Suprapubic skin (tissue), 4 donors: ENCODE measurements at regions not wholly inside any gene's neighbourhood (a gene's known extent, or its start where the extent isn't known, plus 50 kb on each side); places are given as distances from the start of the nearest gene placed in this dataset.

Source experiments
- EP300 ChIP-seq: sonication (generic); formaldehyde crosslinking; IDR thresholded peaks from one replicate; pipeline ENCODE4 v1.6.1; 2017; ENCODE audit warnings: antibody characterized with exemption
- POLR2A ChIP-seq, 2 donors: fragments of 450-650 bp; IDR thresholded peaks; one replicate each; pipeline ENCODE4 v1.6.1; 2017; ENCODE audit warnings: antibody characterized with exemption in 2 of 2, mild to moderate bottlenecking in 2 of 2, moderate library complexity in 2 of 2
- POLR2AphosphoS5 ChIP-seq, 3 donors: sonication (generic); formaldehyde crosslinking; IDR thresholded peaks; one replicate each; pipeline ENCODE4 v1.6.1; 2017; ENCODE audit warnings: antibody characterized with exemption in 3 of 3
- TF ChIP-seq, protein P1 (sequence below), 2 donors: fragments of 200-600 bp in 1 of 2; fragments of 450-650 bp in 1 of 2; sonication (generic) in 1 of 2; IDR thresholded peaks; one replicate each; pipeline ENCODE4 v1.5.1; 2016 to 2019; ENCODE audit warnings: antibody characterized with exemption in 2 of 2, mild to moderate bottlenecking in 1 of 2, moderate library complexity in 1 of 2

DNA sequence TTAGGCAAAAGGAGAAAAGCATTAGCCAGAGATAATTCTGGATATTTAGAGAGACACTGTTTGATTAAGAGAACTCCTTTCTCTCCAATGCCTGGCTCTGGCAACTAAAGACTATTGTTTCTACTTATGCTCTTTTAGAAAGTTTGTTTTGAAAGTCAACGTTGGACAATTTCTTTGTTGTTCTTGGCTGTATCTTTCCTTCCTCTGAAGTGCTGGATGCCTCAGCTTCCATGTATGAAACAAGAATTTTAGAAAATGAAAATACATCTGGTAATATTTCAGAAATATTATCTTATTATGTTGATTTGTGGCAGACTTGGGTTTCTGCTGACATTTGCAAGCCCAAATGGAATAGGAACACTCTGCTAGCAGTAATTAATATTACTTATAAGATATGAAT is 382.6 kb downstream of the SNAPC1 start:
- no peak for TF ChIP-seq EP300
- TF ChIP-seq, protein P1, sequence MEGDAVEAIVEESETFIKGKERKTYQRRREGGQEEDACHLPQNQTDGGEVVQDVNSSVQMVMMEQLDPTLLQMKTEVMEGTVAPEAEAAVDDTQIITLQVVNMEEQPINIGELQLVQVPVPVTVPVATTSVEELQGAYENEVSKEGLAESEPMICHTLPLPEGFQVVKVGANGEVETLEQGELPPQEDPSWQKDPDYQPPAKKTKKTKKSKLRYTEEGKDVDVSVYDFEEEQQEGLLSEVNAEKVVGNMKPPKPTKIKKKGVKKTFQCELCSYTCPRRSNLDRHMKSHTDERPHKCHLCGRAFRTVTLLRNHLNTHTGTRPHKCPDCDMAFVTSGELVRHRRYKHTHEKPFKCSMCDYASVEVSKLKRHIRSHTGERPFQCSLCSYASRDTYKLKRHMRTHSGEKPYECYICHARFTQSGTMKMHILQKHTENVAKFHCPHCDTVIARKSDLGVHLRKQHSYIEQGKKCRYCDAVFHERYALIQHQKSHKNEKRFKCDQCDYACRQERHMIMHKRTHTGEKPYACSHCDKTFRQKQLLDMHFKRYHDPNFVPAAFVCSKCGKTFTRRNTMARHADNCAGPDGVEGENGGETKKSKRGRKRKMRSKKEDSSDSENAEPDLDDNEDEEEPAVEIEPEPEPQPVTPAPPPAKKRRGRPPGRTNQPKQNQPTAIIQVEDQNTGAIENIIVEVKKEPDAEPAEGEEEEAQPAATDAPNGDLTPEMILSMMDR (IDR thresholded peaks at IDR 0.05): no peak
- TF ChIP-seq POLR2A (IDR thresholded peaks at IDR 0.05): no peak
- TF ChIP-seq POLR2AphosphoS5 (IDR thresholded peaks at IDR 0.05): no peak
